Ovary (tissue), 7 donors: ENCODE measurements at regions not wholly inside any gene's neighbourhood (a gene's known extent, or its start where the extent isn't known, plus 50 kb on each side); places are given as distances from the start of the nearest gene placed in this dataset.
"Not testable (repeated sequence)": the region's sequence is repeated elsewhere in the genome, so short reads cannot be mapped to it uniquely, and the experiment has no call there.

Experiments
- DNase-seq, 5 donors: peaks; one replicate each; pipeline ENCODE4 v3.0.0-alpha.2; 2019 to 2020
- H3K27ac ChIP-seq, 2 donors: fragments of 200-600 bp; one replicate each; pipeline versions ENCODE4 v1.5.1 to v1.8.0; 2019 to 2022
- H3K27me3 ChIP-seq: fragments of 200-600 bp; one replicate; pipeline ENCODE4 v1.8.0; 2022
- H3K36me3 ChIP-seq: fragments of 200-600 bp; sonication (generic); one replicate; pipeline ENCODE4 v1.5.1; 2019
- H3K4me1 ChIP-seq: one replicate; pipeline ENCODE4 v1.8.1; 2013; ENCODE audit warnings: mild to moderate bottlenecking, moderate library complexity; ENCODE audit not compliant: insufficient read depth
- H3K4me3 ChIP-seq: fragments of 200-600 bp; sonication (generic); one replicate; pipeline ENCODE4 v1.5.1; 2017
- H3K9me3 ChIP-seq, 2 donors: fragments of 200-600 bp in 1 of 2; sonication (generic) in 1 of 2; one replicate each; pipeline versions ENCODE4 v1.5.1 to v1.8.1; 2013 to 2019; ENCODE audit warnings: mild to moderate bottlenecking in 1 of 2, moderate library complexity in 1 of 2
- CTCF ChIP-seq, 3 donors: fragments of 450-650 bp in 2 of 3; fragments of 200-600 bp in 1 of 3; IDR thresholded peaks; one replicate each; pipeline versions ENCODE4 v1.5.1 to v1.8.0; 2016 to 2022; ENCODE audit warnings: antibody characterized with exemption in 3 of 3, mild to moderate bottlenecking in 1 of 3
- EP300 ChIP-seq: sonication (generic); formaldehyde crosslinking; IDR thresholded peaks from one replicate; pipeline ENCODE4 v1.6.1; 2017; ENCODE audit warnings: antibody characterized with exemption
- POLR2A ChIP-seq: fragments of 450-650 bp; IDR thresholded peaks from one replicate; pipeline ENCODE4 v1.6.1; 2017; ENCODE audit warnings: antibody characterized with exemption, mild to moderate bottlenecking, moderate library complexity
- WGBS, 3 donors: extraction: QIAGEN DNeasy Blood & Tissue Kit in 1 of 3; methylation state at CpG; one replicate each; pipeline versions ENCODE4 v1.1.5 to v1.1.7; 2013 to 2017; 5-methylcytosine and 5-hydroxymethylcytosine counted together
- intact Hi-C, 4 donors: fragments of 100-400 bp; cut with DNase I; formaldehyde crosslinking; loops; one replicate each; pipeline versions ENCODE4 v1.11.0 to v1.15.1; 2022 to 2023
- donor health status: DM: no; HTN: no; CAD: no; lungs with moderate emphysema.
- donor health status: DM: no; HTN: no; CAD: no.
- donor health status: Bipolar disorder and iron deficiency.
- donor health status: DM: no; HTN: no; CAD: no.
- donor health status: DM: yes; HTN: yes; CAD: no.

- H3K4me1 ChIP-seq, DNase-seq, H3K27me3 ChIP-seq, H3K4me3 ChIP-seq, H3K27ac ChIP-seq, intact Hi-C loops, H3K36me3 ChIP-seq, H3K9me3 ChIP-seq: not testable (repeated sequence)
- 80 to 82% (median 81%) methylated on average over 1 of the region's 1 CpG for WGBS, 3 donors
Observed at GRCh38 chr15:83335542-83335941, 51.1 kb upstream of the BNC1 start.

DNA sequence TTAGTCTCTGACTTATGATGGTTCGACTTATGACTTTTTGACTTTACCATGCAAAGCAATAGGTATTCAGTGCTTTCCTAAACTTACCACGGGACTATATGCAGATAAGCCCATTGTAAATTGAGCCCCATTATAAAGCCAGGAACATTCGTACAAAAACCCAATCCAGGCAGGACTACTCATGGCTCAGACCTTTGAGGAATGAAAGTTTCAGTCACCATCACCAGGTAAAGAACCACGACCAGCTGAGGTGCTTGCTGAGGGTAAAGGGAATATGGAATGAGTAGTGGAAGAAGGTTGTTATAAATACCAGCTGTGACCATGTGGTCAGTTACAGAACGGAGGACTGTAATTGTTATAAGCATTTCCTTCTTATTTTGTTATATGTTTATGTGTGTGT, 54.9 kb upstream of the BNC1 start:
- TF ChIP-seq EP300: no peak
- Histone ChIP-seq H3K27me3 (no peaks in the 10 kb centered on the region), H3K27ac (no peak overlapping the region), H3K36me3 (no peaks in the 10 kb centered on the region), H3K4me1 (no peaks in the 10 kb centered on the region), H3K4me3 (no peak overlapping the region), H3K9me3 (no peaks in the 10 kb centered on the region)
- 70 to 76% (median 72%) methylated on average over 5 of the region's 5 CpGs for WGBS, 3 donors
- intact Hi-C loops: no loop called here
- no peak for DNase-seq

DNA sequence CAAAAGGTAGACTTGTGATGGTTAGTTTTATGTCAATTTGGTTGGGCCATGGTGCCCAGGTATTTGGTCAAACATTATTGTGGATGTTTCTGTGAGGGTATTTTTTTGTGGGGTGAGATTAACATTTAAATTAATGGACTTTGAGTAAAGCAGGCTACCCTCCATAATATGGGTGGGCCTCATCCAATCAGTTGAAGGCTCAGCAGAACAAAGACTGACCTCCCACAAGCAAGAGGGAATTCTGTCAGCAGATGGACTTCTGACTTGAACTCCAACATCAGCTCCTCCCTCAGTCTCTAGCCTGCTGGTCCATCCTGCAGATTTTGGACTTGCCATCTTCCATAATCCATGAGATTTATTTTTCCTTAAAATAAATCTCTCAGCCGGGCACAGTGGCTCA, 55.6 kb upstream of the BNC1 start:
- DNase-seq: no peak
- no peak for TF ChIP-seq EP300
- TF ChIP-seq POLR2A: no peak
- no peak for TF ChIP-seq CTCF (IDR thresholded peaks at IDR 0.05)
- Histone ChIP-seq H3K27ac (no peak overlapping the region), H3K36me3 (no peaks in the 10 kb centered on the region), H3K9me3 (no peaks in the 10 kb centered on the region), H3K27me3 (no peaks in the 10 kb centered on the region), H3K4me3 (no peak overlapping the region), H3K4me1 (no peaks in the 10 kb centered on the region)
- intact Hi-C loops: no loop called here
- 76 to 88% (median 85%) methylated on average over 1 of the region's 1 CpG for WGBS, 3 donors

DNA sequence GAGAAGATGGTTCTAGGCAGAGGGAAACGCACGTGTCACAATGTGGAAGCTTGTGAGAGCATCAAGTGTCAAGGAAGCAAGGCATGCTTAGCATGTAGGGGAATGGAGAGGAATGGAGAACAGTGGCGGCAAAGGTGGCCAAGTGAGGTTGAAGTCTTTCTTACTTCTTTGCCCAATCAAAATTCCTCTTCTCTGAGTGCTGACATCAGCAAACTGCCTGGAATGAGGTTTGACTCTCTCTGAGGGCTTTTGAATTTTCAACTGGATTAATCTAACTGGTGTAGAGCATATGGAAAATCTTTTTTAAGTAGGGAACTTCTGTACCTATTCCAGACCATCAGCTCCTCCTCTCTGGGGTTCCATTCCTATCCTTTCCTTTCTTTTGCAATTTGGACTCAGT, 61.9 kb upstream of the BNC1 start:
- intact Hi-C loops: no loop called here
- no peak for DNase-seq
- H3K9me3 ChIP-seq: no peaks in the 10 kb centered on the region
- H3K36me3 ChIP-seq: no peaks in the 10 kb centered on the region
- H3K27me3 ChIP-seq: no peaks in the 10 kb centered on the region
- no peak overlapping the region for H3K4me3 ChIP-seq
- no peaks in the 10 kb centered on the region for H3K4me1 ChIP-seq
- no peak overlapping the region for H3K27ac ChIP-seq
- TF ChIP-seq EP300: no peak
- TF ChIP-seq CTCF (IDR thresholded peaks at IDR 0.05): no peak
- TF ChIP-seq POLR2A: no peak
- WGBS, 3 donors: 55 to 61% (median 60%) methylated on average over 3 of the region's 3 CpGs

- no peak overlapping the region for H3K27ac ChIP-seq
- H3K27me3 ChIP-seq: no peaks in the 10 kb centered on the region
- H3K4me1 ChIP-seq: no peaks in the 10 kb centered on the region
- intact Hi-C loops: no loop called here
- H3K4me3 ChIP-seq: no peak overlapping the region
- WGBS, 3 donors: 39 to 74% (median 44%) methylated on average over 1 of the region's 1 CpG
- TF ChIP-seq EP300 (no peak), POLR2A (no peak), CTCF (IDR thresholded peaks at IDR 0.05) (no peak)
- H3K9me3 ChIP-seq: no peaks in the 10 kb centered on the region
- no peak for DNase-seq
- no peaks in the 10 kb centered on the region for H3K36me3 ChIP-seq
Observed at GRCh38 chr15:83352119-83352518, 67.7 kb upstream of the BNC1 start.
